Immature natural killer cell (primary cell): ENCODE measurements at regions not wholly inside any gene's neighbourhood (a gene's known extent, or its start where the extent isn't known, plus 50 kb on each side); places are given as distances from the start of the nearest gene placed in this dataset.
"Not testable (repeated sequence)": the region's sequence is repeated elsewhere in the genome, so short reads cannot be mapped to it uniquely, and the experiment has no call there.

ENCODE experiments used
- DNase-seq, 3 donors: peaks; one replicate each; pipeline ENCODE4 v3.0.0; 2022; ENCODE audit warnings: mixed read lengths in 1 of 3
- H3K27ac Mint-ChIP-seq, 6 donors: one replicate each; pipeline ENCODE4 v1.8.0; 2020; ENCODE audit warnings: mixed read lengths in 6 of 6, mild to moderate bottlenecking in 5 of 6, inconsistent platforms in 4 of 6, moderate library complexity in 3 of 6
- H3K27me3 Mint-ChIP-seq, 3 donors: one replicate each; pipeline ENCODE4 v1.8.0; 2020 to 2021; ENCODE audit warnings: low read depth in 3 of 3, mild to moderate bottlenecking in 3 of 3, mixed read lengths in 3 of 3, moderate library complexity in 3 of 3, inconsistent platforms in 1 of 3
- H3K36me3 Mint-ChIP-seq, 3 donors: one replicate each; pipeline ENCODE4 v1.8.0; 2020; ENCODE audit warnings: mixed read lengths in 3 of 3, inconsistent platforms in 2 of 3, mild to moderate bottlenecking in 2 of 3
- H3K4me1 Mint-ChIP-seq, 2 donors: one replicate each; pipeline ENCODE4 v1.8.0; 2020; ENCODE audit warnings: inconsistent platforms in 2 of 2, mild to moderate bottlenecking in 2 of 2, mixed read lengths in 2 of 2, moderate library complexity in 1 of 2
- H3K4me3 Mint-ChIP-seq, 5 donors: one replicate each; pipeline ENCODE4 v1.8.0; 2020; ENCODE audit warnings: mild to moderate bottlenecking in 5 of 5, mixed read lengths in 5 of 5, inconsistent platforms in 3 of 5, moderate library complexity in 3 of 5
- H3K9me3 Mint-ChIP-seq, 6 donors: one replicate each; pipeline ENCODE4 v1.8.0; 2020; ENCODE audit warnings: mild to moderate bottlenecking in 6 of 6, mixed read lengths in 6 of 6, inconsistent platforms in 4 of 6, moderate library complexity in 3 of 6

GRCh38 chr11:54797906-54798305 is 91.3 kb downstream of the OR4A5 start:
- not testable (repeated sequence) for H3K4me3 Mint-ChIP-seq, H3K36me3 Mint-ChIP-seq, H3K4me1 Mint-ChIP-seq, H3K27ac Mint-ChIP-seq, DNase-seq, H3K27me3 Mint-ChIP-seq
- H3K9me3 Mint-ChIP-seq, result peaks cover 22 to 86% (median 81%) of the 10 kb centered on the region in 6 donors

- Mint-ChIP-seq H3K36me3 (peaks cover 0 to 8% (median 3%) of the 10 kb centered on the region in 3 donors), H3K4me1 (no peaks in the 10 kb centered on the region), H3K9me3 (peaks cover 20 to 79% (median 70%) of the 10 kb centered on the region in 6 donors), H3K27me3 (peaks cover 0 to 1% (median 0%) of the 10 kb centered on the region in 3 donors), H3K4me3 (no peak overlapping the region), H3K27ac (no peak overlapping the region)
- DNase-seq, result no peak
These were observed 126.0 kb downstream of the OR4A5 start for GRCh38 chr11:54832676-54833075.

GRCh38 chr11:54855047-54855446 is 148.4 kb downstream of the OR4A5 start:
- H3K27me3 Mint-ChIP-seq, H3K27ac Mint-ChIP-seq, DNase-seq, H3K4me1 Mint-ChIP-seq, H3K4me3 Mint-ChIP-seq, H3K36me3 Mint-ChIP-seq: not testable (repeated sequence)
- H3K9me3 Mint-ChIP-seq, result peaks cover 3 to 88% (median 71%) of the 10 kb centered on the region in 6 donors
